ENCODE measurements at regions not wholly inside any gene's neighbourhood (a gene's known extent, or its start where the extent isn't known, plus 50 kb on each side); places are given as distances from the start of the nearest gene placed in this dataset.

DNA sequence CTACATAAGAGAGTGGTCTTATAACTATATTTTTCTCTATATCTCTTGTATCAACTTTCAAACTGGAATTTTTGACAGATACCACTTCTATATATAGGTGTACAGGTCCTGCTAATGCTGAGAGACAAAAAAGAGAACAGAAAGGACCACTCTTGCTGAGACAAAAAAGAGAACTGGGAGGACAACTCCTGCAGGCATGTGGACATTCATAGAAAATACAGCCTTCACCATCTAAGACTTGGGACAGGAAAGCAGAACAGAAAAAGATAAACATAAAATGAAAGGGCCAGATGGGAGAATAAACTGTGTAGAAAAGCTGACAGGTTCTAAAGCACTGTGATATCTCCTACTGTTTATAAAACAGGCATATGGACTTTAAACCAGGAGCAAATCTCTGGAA lies 541.0 kb upstream of the ADGRB3 start:
- Histone ChIP-seq H3K36me3 (ENCODE audit: control insufficient read depth in 2 of 2, insufficient read depth in 2 of 2, low read length in 1 of 2) (no peaks in the 10 kb centered on the region), H3K27me3 (replicated peaks in 1 of 2; ENCODE audit: control insufficient read depth in 2 of 2, insufficient read depth in 2 of 2, low read length in 1 of 2) (no peaks in the 10 kb centered on the region), H4K20me1 (ENCODE audit: control insufficient read depth, insufficient read depth) (no peaks in the 10 kb centered on the region), H3K4me1 (ENCODE audit: control insufficient read depth, insufficient read depth, low read length) (no peaks in the 10 kb centered on the region), H3K79me2 (ENCODE audit: control insufficient read depth, insufficient read depth, low read length) (no peaks in the 10 kb centered on the region), H3K9ac (ENCODE audit: control insufficient read depth, insufficient read depth, low read length) (no peak overlapping the region), H2AFZ (ENCODE audit: control insufficient read depth, low read depth, low read length) (no peak overlapping the region), H3K4me3 (no peak overlapping the region), H3K9me3 (replicated peaks; ENCODE audit: control insufficient read depth, insufficient read depth, low read length) (peaks cover 2% of the 10 kb centered on the region; the same call in 2 of the 3 replicates), H3K27ac (ENCODE audit: control insufficient read depth, insufficient read depth) (no peak overlapping the region), H3K4me2 (ENCODE audit: control insufficient read depth, insufficient read depth) (no peak overlapping the region)
- DNase-seq (ENCODE audit: low read depth, low spot score) = peak; percentile 45
- BruUV-seq (replicated peaks) = no TSS peak
- ATAC-seq = peak; percentile 95
- ChIA-PET SMC1A (ENCODE audit: uncharacterized antibody, unreplicated experiment) (no interaction called here), POLR2A (no interaction called here), RAD21 (ENCODE audit: unreplicated experiment) (no interaction called here), CTCF (no interaction called here)
- intact Hi-C loops (cut with micrococcal nuclease; ENCODE audit: unreplicated experiment) = no loop called here
- FAIRE-seq = peak; percentile 73
- in situ Hi-C loops (cut with MboI) = no loop called here
- TF ChIP-seq SUPT20H (IDR thresholded peaks at IDR 0.05; ENCODE audit: borderline replicate concordance, control insufficient read depth, low read depth, low read length) = no peak
- no peak for TF ChIP-seq BHLHE40 (IDR thresholded peaks at IDR 0.05; ENCODE audit: borderline replicate concordance in 1 of 2, low read depth in 2 of 2, low read length in 1 of 2)
- TF ChIP-seq, protein P1, sequence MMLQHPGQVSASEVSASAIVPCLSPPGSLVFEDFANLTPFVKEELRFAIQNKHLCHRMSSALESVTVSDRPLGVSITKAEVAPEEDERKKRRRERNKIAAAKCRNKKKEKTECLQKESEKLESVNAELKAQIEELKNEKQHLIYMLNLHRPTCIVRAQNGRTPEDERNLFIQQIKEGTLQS (IDR thresholded peaks at IDR 0.05; ENCODE audit: borderline replicate concordance, extremely low read depth, low read depth, low read length) = no peak
- no peak for TF ChIP-seq POU2F2 (IDR thresholded peaks at IDR 0.05; ENCODE audit: borderline replicate concordance, low read depth, low read length)
- 0 out of 2 replicates have a peak, but pooled peaks have one; percentile 29 for TF ChIP-seq FOXM1 (IDR thresholded peaks at IDR 0.05; ENCODE audit: low read depth, low read length)
- TF ChIP-seq, protein P2, sequence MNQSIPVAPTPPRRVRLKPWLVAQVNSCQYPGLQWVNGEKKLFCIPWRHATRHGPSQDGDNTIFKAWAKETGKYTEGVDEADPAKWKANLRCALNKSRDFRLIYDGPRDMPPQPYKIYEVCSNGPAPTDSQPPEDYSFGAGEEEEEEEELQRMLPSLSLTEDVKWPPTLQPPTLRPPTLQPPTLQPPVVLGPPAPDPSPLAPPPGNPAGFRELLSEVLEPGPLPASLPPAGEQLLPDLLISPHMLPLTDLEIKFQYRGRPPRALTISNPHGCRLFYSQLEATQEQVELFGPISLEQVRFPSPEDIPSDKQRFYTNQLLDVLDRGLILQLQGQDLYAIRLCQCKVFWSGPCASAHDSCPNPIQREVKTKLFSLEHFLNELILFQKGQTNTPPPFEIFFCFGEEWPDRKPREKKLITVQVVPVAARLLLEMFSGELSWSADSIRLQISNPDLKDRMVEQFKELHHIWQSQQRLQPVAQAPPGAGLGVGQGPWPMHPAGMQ (IDR thresholded peaks at IDR 0.05; ENCODE audit: borderline replicate concordance) = no peak
- no peak for TF ChIP-seq WRNIP1 (IDR thresholded peaks at IDR 0.05; ENCODE audit: borderline replicate concordance, low read depth, low read length)
- TF ChIP-seq, protein P3, sequence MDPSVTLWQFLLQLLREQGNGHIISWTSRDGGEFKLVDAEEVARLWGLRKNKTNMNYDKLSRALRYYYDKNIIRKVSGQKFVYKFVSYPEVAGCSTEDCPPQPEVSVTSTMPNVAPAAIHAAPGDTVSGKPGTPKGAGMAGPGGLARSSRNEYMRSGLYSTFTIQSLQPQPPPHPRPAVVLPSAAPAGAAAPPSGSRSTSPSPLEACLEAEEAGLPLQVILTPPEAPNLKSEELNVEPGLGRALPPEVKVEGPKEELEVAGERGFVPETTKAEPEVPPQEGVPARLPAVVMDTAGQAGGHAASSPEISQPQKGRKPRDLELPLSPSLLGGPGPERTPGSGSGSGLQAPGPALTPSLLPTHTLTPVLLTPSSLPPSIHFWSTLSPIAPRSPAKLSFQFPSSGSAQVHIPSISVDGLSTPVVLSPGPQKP (IDR thresholded peaks at IDR 0.05; ENCODE audit: low read depth, low read length) = no peak
- no peak for TF ChIP-seq NFYA (IDR thresholded peaks at IDR 0.05; ENCODE audit: borderline replicate concordance, low read depth, low read length)
- peak; percentile 37; the same call in 1 of the 2 replicates for TF ChIP-seq RUNX3 (IDR thresholded peaks at IDR 0.05; ENCODE audit: low read length)
- TF ChIP-seq, protein P4, sequence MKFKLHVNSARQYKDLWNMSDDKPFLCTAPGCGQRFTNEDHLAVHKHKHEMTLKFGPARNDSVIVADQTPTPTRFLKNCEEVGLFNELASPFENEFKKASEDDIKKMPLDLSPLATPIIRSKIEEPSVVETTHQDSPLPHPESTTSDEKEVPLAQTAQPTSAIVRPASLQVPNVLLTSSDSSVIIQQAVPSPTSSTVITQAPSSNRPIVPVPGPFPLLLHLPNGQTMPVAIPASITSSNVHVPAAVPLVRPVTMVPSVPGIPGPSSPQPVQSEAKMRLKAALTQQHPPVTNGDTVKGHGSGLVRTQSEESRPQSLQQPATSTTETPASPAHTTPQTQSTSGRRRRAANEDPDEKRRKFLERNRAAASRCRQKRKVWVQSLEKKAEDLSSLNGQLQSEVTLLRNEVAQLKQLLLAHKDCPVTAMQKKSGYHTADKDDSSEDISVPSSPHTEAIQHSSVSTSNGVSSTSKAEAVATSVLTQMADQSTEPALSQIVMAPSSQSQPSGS (IDR thresholded peaks at IDR 0.05; ENCODE audit: low read length) = peak; percentile 45; the same call in 1 of the 2 replicates
- TF ChIP-seq SREBF1 (IDR thresholded peaks at IDR 0.05; ENCODE audit: low read length) = no peak
- TF ChIP-seq ZNF274 (IDR thresholded peaks at IDR 0.05; ENCODE audit: insufficient read depth, insufficient read length) = no peak
- 0 out of 2 replicates have a peak, but pooled peaks have one; percentile 40 for TF ChIP-seq DPF2 (IDR thresholded peaks at IDR 0.05)
- TF ChIP-seq, protein P5, sequence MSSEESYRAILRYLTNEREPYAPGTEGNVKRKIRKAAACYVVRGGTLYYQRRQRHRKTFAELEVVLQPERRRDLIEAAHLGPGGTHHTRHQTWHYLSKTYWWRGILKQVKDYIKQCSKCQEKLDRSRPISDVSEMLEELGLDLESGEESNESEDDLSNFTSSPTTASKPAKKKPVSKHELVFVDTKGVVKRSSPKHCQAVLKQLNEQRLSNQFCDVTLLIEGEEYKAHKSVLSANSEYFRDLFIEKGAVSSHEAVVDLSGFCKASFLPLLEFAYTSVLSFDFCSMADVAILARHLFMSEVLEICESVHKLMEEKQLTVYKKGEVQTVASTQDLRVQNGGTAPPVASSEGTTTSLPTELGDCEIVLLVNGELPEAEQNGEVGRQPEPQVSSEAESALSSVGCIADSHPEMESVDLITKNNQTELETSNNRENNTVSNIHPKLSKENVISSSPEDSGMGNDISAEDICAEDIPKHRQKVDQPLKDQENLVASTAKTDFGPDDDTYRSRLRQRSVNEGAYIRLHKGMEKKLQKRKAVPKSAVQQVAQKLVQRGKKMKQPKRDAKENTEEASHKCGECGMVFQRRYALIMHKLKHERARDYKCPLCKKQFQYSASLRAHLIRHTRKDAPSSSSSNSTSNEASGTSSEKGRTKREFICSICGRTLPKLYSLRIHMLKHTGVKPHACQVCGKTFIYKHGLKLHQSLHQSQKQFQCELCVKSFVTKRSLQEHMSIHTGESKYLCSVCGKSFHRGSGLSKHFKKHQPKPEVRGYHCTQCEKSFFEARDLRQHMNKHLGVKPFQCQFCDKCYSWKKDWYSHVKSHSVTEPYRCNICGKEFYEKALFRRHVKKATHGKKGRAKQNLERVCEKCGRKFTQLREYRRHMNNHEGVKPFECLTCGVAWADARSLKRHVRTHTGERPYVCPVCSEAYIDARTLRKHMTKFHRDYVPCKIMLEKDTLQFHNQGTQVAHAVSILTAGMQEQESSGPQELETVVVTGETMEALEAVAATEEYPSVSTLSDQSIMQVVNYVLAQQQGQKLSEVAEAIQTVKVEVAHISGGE (CRISPR knock-in tag; IDR thresholded peaks at IDR 0.05) = no peak
- no peak for TF ChIP-seq TCF12 (IDR thresholded peaks at IDR 0.05; ENCODE audit: low read depth, low read length)
- TF ChIP-seq PAX8 (IDR thresholded peaks at IDR 0.05) = no peak
- TF ChIP-seq MTA2 (IDR thresholded peaks at IDR 0.05; ENCODE audit: low read depth) = no peak
- TF ChIP-seq JUNB (IDR thresholded peaks at IDR 0.05) = no peak
- 0 out of 2 replicates have a peak, but pooled peaks have one; percentile 39 for TF ChIP-seq EED (IDR thresholded peaks at IDR 0.05; ENCODE audit: low read depth)
